ENCODE measurements at regions not wholly inside any gene's neighbourhood (a gene's known extent, or its start where the extent isn't known, plus 50 kb on each side); places are given as distances from the start of the nearest gene placed in this dataset.

DNA sequence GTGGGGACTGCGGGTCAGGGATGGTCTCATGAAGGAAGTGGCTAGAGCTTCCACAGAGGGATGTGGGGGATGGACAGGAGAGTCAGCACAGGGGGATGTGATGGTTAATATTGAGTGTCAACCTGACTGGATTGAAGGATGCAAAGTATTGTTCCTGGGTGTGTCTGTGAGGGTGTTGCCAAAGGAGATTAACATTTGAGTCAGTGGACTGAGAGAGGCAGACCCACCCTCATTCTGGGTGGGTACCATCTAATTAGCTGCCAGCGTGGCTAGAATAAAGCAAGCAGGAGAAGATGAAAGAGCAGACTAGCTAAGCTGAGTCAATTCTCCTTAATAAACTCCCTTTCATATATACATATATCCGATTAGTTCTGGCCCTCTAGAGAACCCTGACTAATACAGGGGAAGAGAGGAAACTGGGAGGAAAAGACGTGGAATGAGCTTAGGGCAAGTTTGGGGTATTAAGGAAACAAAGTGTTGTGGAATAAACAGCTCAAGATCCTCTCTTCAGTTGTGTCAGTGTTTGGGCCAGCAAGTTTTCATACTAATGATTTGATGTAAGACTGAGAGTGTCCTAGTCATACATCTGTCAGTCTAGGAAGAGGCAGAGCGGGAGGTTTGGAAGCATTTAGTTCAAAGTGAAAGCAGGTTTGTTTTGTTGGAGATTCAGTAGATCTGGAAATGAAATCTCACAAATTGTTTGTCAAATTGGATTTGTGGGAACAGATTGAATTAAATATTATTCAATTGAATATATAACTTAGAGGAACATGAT, 135.2 kb upstream of the NT5C1B start:
- H3K9me3 ChIP-seq, result no peaks in the 10 kb centered on the region
- H3K4me1 ChIP-seq, result peaks cover 0 to 30% (median 19%) of the 10 kb centered on the region in 4 donors
- intact Hi-C loops (cut with DNase I; ENCODE audit: low total_unique reads), result no loop called here
- H3K36me3 ChIP-seq, result no peaks in the 10 kb centered on the region
- no peak for DNase-seq
- no peak overlapping the region for H3K4me3 ChIP-seq
- no peak overlapping the region for H3K27ac ChIP-seq
- TF ChIP-seq CTCF (IDR thresholded peaks at IDR 0.05), result no peak
- no peaks in the 10 kb centered on the region for H3K27me3 ChIP-seq

DNA sequence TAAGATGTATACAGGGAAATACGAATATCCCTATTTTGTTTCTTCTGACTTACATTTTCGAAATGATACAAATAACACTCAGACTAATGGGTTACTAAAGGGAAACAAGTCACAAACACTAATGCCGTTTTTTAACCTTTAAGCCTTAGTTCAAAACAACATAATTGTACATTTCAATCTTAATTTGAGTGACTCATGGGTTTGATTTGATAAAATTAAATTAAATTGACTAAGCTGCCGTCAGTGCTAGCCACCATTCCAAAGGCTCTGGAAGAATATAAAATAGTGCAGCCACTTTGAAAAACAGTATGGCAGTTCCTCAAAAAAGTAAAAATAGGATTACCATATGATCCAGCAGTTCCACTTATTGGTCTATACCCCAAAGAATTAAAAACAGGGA, 133.8 kb upstream of the NT5C1B start:
- no peak for DNase-seq
- Histone ChIP-seq H3K27ac (no peak overlapping the region), H3K27me3 (no peaks in the 10 kb centered on the region), H3K36me3 (no peaks in the 10 kb centered on the region), H3K9me3 (no peaks in the 10 kb centered on the region), H3K4me3 (no peak overlapping the region), H3K4me1 (peaks cover 0 to 32% (median 20%) of the 10 kb centered on the region in 4 donors)
- intact Hi-C loops (cut with DNase I; ENCODE audit: low total_unique reads), result no loop called here
- TF ChIP-seq CTCF (IDR thresholded peaks at IDR 0.05), result no peak

DNA sequence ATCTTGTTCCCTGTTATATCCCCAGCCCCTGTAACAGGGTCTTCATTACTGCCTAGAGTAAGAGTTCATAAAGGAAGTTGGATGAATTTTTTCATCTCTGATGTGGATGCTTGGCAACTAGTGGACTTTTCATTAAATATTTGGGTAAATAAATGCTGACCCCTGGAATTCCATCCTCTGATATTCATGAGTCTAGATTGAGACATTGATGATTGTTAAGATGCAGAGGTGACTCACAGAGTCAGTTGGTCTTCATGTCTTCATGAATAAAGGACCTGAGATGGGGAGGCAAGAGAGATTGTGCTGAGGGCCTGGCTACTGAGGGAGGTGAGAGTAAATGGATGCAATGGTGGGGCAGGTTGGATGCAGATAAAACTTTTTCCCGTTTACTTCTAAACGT, 132.7 kb upstream of the NT5C1B start:
- no peaks in the 10 kb centered on the region for H3K27me3 ChIP-seq
- H3K36me3 ChIP-seq, result no peaks in the 10 kb centered on the region
- DNase-seq, result no peak
- H3K27ac ChIP-seq, result peak overlapping the region; percentile 54 to 64
- H3K4me1 ChIP-seq, result peaks cover 0 to 32% (median 20%) of the 10 kb centered on the region in 4 donors
- H3K9me3 ChIP-seq, result no peaks in the 10 kb centered on the region
- intact Hi-C loops (cut with DNase I; ENCODE audit: low total_unique reads), result no loop called here
- no peak overlapping the region for H3K4me3 ChIP-seq
- no peak for TF ChIP-seq CTCF (IDR thresholded peaks at IDR 0.05)

DNA sequence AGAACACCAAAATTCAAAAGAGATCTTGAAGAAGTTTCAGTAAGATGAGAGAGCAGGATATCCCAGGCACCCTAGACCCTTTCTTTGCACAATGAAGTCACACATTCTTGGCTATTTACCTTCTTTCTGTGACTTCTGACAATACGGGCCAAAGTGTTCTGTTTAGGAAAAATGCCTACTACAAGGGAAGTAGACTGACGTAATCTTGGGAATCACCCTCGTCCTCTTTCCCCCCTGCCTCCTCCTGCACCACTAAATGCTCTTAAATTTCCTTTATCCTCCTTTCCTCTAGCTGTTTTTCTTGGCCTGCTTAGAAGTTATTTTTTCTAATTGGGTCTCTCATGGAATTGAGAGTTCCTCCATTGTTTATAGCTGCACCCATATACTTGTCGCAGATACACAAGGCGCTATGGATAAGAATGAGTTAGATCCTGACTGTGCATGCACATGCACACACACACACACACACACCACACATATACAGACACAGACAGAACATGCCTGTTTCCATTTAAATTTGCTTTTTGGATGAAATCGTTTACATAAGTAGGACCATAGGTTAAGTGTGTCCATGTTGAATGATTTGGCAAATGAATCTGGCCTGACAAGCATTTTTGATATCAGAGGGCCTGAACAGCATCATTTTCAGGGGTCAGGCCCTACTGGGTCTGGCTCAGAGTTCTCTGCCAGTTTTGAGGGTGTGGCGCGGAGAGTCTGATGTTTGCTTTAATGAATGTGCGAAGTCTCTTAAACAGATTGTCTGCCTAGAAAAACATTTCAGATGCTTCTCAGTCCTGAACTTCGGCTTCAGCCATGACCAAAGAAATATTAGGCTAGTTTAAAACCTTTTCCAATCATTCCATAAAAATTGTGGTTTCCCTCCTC, 131.9 kb upstream of the NT5C1B start:
- no peak for TF ChIP-seq CTCF (IDR thresholded peaks at IDR 0.05)
- intact Hi-C loops (cut with DNase I; ENCODE audit: low total_unique reads), result no loop called here
- H3K4me1 ChIP-seq, result peaks cover 0 to 32% (median 20%) of the 10 kb centered on the region in 4 donors
- H3K36me3 ChIP-seq, result no peaks in the 10 kb centered on the region
- no peak for DNase-seq
- H3K27me3 ChIP-seq, result no peaks in the 10 kb centered on the region
- H3K27ac ChIP-seq, result peak overlapping the region; percentile 54 to 64
- no peaks in the 10 kb centered on the region for H3K9me3 ChIP-seq
- H3K4me3 ChIP-seq, result no peak overlapping the region

DNA sequence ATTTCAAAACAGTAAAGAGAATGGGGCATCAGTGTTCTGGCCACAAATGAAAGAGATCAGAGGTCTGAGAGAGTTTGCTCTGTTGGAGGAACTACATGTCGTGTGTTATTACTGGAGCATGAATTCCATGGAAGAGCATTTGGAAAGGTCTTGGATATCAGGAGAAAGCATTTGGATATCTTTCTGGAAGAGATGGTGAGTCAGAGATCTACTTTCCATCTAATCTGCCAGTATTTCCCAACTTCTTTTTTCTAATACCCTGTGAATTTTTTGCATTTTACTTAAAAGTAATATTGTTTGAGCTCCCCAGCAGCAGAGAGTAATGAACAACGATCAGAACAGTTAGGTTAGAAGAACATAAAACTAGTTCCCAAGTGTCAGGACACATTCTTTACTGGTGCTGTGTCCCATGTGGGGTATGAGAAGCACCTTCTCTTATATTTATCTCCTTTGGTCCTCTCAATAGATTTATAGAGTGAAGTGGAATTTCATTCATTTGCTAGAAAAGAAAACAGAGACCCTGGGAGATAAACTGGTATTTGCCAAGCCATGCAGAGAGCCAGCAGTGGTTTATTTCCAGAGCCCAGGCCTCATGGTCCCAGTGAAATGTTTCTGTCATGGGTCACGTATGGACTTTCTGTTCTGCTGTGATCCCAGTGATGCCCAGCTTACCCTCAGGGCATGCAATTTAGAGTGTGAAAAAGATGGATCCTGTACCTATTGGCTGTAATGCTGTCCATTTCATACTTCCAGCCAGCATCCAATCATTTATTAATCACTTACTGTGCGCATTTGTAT, 130.8 kb upstream of the NT5C1B start:
- peak overlapping the region; percentile 54 to 64 for H3K27ac ChIP-seq
- H3K36me3 ChIP-seq, result no peaks in the 10 kb centered on the region
- peaks cover 0 to 32% (median 20%) of the 10 kb centered on the region in 4 donors for H3K4me1 ChIP-seq
- H3K4me3 ChIP-seq, result no peak overlapping the region
- intact Hi-C loops (cut with DNase I; ENCODE audit: low total_unique reads), result no loop called here
- H3K27me3 ChIP-seq, result no peaks in the 10 kb centered on the region
- H3K9me3 ChIP-seq, result no peaks in the 10 kb centered on the region
- peak; percentile 28 to 75 for DNase-seq
- no peak for TF ChIP-seq CTCF (IDR thresholded peaks at IDR 0.05)
